HepG2 (cell line): ENCODE measurements at regions not wholly inside any gene's neighbourhood (a gene's known extent, or its start where the extent isn't known, plus 50 kb on each side); places are given as distances from the start of the nearest gene placed in this dataset.

ENCODE experiments used
- ATAC-seq: fragments of 200-7000 bp; cut with Tn5 transposase; 3 replicates; pipeline ENCODE4 v1.9.1; 2020; ENCODE audit warnings: mild to moderate bottlenecking, moderate library complexity
- BruUV-seq: library from RNA; stranded (reverse); fragments of 400-500 nt; replicated peaks from 2 replicates; lab custom pipeline; 2021; lab: Mats Ljungman, UMichigan
- CTCF ChIA-PET: fragments of 300-600 bp; formaldehyde crosslinking; extraction: SDS; loops from one replicate; lab custom pipeline; 2021; ENCODE audit warnings: low total read pairs, inconsistent platforms, low intra/inter-chr PET ratio; lab: Yijun Ruan, JAX
- POLR2A ChIA-PET: fragments of 350-600 bp; sonication (Branson Sonifier 250); formaldehyde crosslinking; loops from one replicate; lab custom pipeline; 2020; ENCODE audit warnings: antibody characterized with exemption, inconsistent platforms; lab: Yijun Ruan, JAX
- DNase-seq: peaks from one replicate; pipeline ENCODE4 v3.0.0-alpha.2; 2015; ENCODE audit warnings: low spot score
- FAIRE-seq: peaks from 3 replicates; lab custom pipeline; 2011; peaks lifted over from hg19 to GRCh38; lab: Jason Lieb, UNC
- H2AFZ ChIP-seq: one replicate; pipeline ENCODE4 v1.6.1; 2011; ENCODE audit warnings: low read length, inconsistent platforms
- H3K27ac ChIP-seq: fragments of 300-600 bp; 3 replicates; pipeline ENCODE4 v1.8.0; 2011; ENCODE audit warnings: mixed run types, mild to moderate bottlenecking, mixed read lengths, low read length, inconsistent platforms; ENCODE audit not compliant: insufficient read depth; ENCODE audit errors: extremely low read length
- H3K27me3 ChIP-seq, 2 experiments: fragments of 200-600 bp in 1 of 2; 2 replicates in 1 of 2; 3 replicates in 1 of 2; pipeline versions ENCODE4 v1.6.0 to v1.8.0; 2011; ENCODE audit warnings: low read length in 2 of 2, mild to moderate bottlenecking in 2 of 2, moderate library complexity in 2 of 2, inconsistent platforms in 1 of 2; ENCODE audit not compliant: insufficient read depth in 2 of 2, control insufficient read depth in 1 of 2
- H3K36me3 ChIP-seq, 2 experiments: fragments of 200-600 bp in 1 of 2; replicated peaks in 1 of 2; 2 replicates in 1 of 2; 3 replicates in 1 of 2; pipeline versions ENCODE4 v1.5.1 to v1.8.0; 2011; ENCODE audit warnings: low read length in 2 of 2, inconsistent platforms in 1 of 2; ENCODE audit not compliant: insufficient read depth in 2 of 2, control insufficient read depth in 1 of 2
- H3K4me1 ChIP-seq: 2 replicates; pipeline ENCODE4 v1.5.1; 2012; ENCODE audit warnings: low read length, inconsistent platforms; ENCODE audit not compliant: insufficient read depth
- H3K4me2 ChIP-seq: 2 replicates; pipeline ENCODE4 v1.6.0; 2011; ENCODE audit warnings: low read depth, low read length, inconsistent platforms
- H3K4me3 ChIP-seq, 3 experiments: fragments of 200-600 bp in 1 of 3; sonication (generic), shearing (Covaris generic) in 1 of 3; replicated peaks in 1 of 3; 2 replicates each; pipeline ENCODE4 v1.5.1; 2011 to 2016; ENCODE audit warnings: low read length in 3 of 3, inconsistent platforms in 2 of 3, low read depth in 2 of 3, mild to moderate bottlenecking in 2 of 3, control low read depth in 1 of 3, mixed read lengths in 1 of 3; ENCODE audit not compliant: insufficient read depth in 1 of 3
- H3K79me2 ChIP-seq: one replicate; pipeline ENCODE4 v1.6.1; 2011; ENCODE audit warnings: low read length, inconsistent platforms; ENCODE audit not compliant: insufficient read depth
- H3K9ac ChIP-seq: 2 replicates; pipeline ENCODE4 v1.6.0; 2011; ENCODE audit warnings: mild to moderate bottlenecking, low read depth, low read length, inconsistent platforms; ENCODE audit not compliant: insufficient read depth
- H3K9me3 ChIP-seq: 2 replicates; pipeline ENCODE4 v1.5.1; 2012; ENCODE audit warnings: mild to moderate bottlenecking, low read length
- H4K20me1 ChIP-seq: 2 replicates; pipeline ENCODE4 v1.6.0; 2011; ENCODE audit warnings: inconsistent platforms, mild to moderate bottlenecking, low read length, moderate library complexity; ENCODE audit not compliant: insufficient read depth
- ATF7-NPFF ChIP-seq: sonication (generic); formaldehyde crosslinking; IDR thresholded peaks from 2 replicates; pipeline ENCODE4 v1.8.1; 2023; ENCODE audit warnings: mild to moderate bottlenecking, low read depth, missing genetic modification reagents, moderate library complexity
- GPN1 ChIP-seq: sonication (generic); formaldehyde crosslinking; IDR thresholded peaks from 2 replicates; pipeline ENCODE4 v1.5.1; 2020; ENCODE audit warnings: missing genetic modification reagents, borderline replicate concordance
- IKZF4 ChIP-seq: sonication (generic); formaldehyde crosslinking; IDR thresholded peaks from 2 replicates; pipeline ENCODE4 v1.5.1; 2020; ENCODE audit warnings: borderline replicate concordance, mild to moderate bottlenecking, low read depth, missing genetic modification reagents; ENCODE audit errors: not compliant biosample characterization
- MEIS2 ChIP-seq: sonication (generic); formaldehyde crosslinking; IDR thresholded peaks from 2 replicates; pipeline ENCODE4 v1.9.0; 2021; ENCODE audit warnings: mild to moderate bottlenecking, missing genetic modification reagents
- NFRKB ChIP-seq: fragments of 450-650 bp; IDR thresholded peaks from 2 replicates; pipeline ENCODE4 v1.6.1; 2017
- NKX3-1 ChIP-seq: sonication (generic); formaldehyde crosslinking; IDR thresholded peaks from 2 replicates; pipeline ENCODE4 v1.5.0; 2020; ENCODE audit warnings: missing genetic modification reagents
- ZNF10 ChIP-seq: sonication (generic); formaldehyde crosslinking; IDR thresholded peaks from 2 replicates; pipeline ENCODE4 v1.4.0; 2020; ENCODE audit warnings: mild to moderate bottlenecking, low read depth, missing genetic modification reagents, borderline replicate concordance
- ZNF251 ChIP-seq: sonication (generic); formaldehyde crosslinking; IDR thresholded peaks from 2 replicates; pipeline ENCODE4 v1.9.0; 2021; ENCODE audit warnings: mild to moderate bottlenecking, missing genetic modification reagents
- ZNF337 ChIP-seq: sonication (generic); formaldehyde crosslinking; IDR thresholded peaks from 2 replicates; pipeline ENCODE4 v1.5.1; 2020; ENCODE audit warnings: missing genetic modification reagents, low read depth, mild to moderate bottlenecking, borderline replicate concordance
- ZNF446 ChIP-seq: sonication (generic); formaldehyde crosslinking; IDR thresholded peaks from 2 replicates; pipeline ENCODE4 v1.5.0; 2020; ENCODE audit warnings: mild to moderate bottlenecking, missing genetic modification reagents
- ZNF644 ChIP-seq: IDR thresholded peaks from 2 replicates; pipeline ENCODE4 v1.6.1; 2016; ENCODE audit warnings: low read depth
- WGBS: methylation state at CpG from one replicate; pipeline ENCODE4 v1.1.6; 2017; ENCODE audit warnings: low lambda C conversion rate; 5-methylcytosine and 5-hydroxymethylcytosine counted together
- in situ Hi-C: cut with HindIII; loops from 2 replicates; pipeline ENCODE4 v1.10.0; 2017; ENCODE audit warnings: low pct_unique_long_range_greater_than_20kb; ENCODE audit not compliant: extremely low pct_ligation_motif_present
- intact Hi-C: fragments of 100-400 bp; cut with micrococcal nuclease; formaldehyde crosslinking; loops from one replicate; pipeline ENCODE4 v1.10.0; 2022; ENCODE audit not compliant: unreplicated experiment
- TF ChIP-seq, protein P1 (sequence below): sonication (generic); formaldehyde crosslinking; IDR thresholded peaks from 2 replicates; pipeline ENCODE4 v1.4.0; 2020; ENCODE audit warnings: missing genetic modification reagents
- TF ChIP-seq, protein P2 (sequence below): IDR thresholded peaks from 2 replicates; pipeline ENCODE4 v1.6.1; 2012; ENCODE audit warnings: low read length, improper control_type of control experiment
- TF ChIP-seq, protein P3 (sequence below): sonication (generic); formaldehyde crosslinking; IDR thresholded peaks from 2 replicates; pipeline ENCODE4 v1.4.0; 2020; ENCODE audit warnings: missing genetic modification reagents
- TF ChIP-seq, protein P4 (sequence below): IDR thresholded peaks from 2 replicates; pipeline ENCODE4 v1.6.1; 2012; ENCODE audit warnings: low read depth, low read length, improper control_type of control experiment

DNA sequence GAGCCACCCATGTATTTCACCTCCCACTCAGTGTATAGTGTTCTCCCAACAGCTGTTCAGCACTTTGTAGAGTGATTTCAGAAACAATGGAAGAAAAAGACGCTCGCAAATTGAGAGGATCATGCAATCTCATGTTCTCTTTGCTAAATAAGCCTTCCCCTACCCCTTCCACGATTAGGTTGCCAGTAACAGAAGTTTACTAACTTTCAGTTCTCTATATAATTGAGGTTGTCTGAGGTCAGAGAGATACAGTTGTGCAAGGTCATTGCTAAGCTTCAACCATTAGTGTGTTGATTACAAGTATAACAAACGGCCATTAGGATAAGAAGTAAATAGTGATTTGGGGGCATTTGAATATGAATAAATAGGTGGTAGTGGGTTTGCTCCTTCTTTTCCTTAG is 99.6 kb downstream of the TUSC7 start (continued):
- no peak for TF ChIP-seq ZNF337

DNA sequence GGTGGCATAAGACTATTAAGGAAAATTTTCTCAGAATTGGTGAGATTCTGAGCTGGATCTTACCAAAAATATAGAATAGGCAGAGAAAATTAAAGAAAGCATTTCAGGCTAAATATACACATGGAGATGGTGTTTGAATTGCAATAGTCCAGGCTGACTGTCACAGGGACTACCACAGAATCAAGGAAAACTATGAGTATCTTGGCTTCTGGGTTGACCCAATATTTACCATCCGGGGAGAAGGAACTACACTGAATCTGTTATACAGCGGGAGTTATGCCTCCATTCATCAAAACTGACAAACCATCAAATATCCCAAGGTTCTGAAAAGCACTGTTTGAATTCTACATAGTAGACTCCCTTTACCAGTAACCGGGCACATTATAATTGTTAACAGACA is 102.2 kb downstream of the TUSC7 start:
- BruUV-seq = no TSS peak
- H3K4me2 ChIP-seq = no peak overlapping the region
- no peak overlapping the region for H3K27ac ChIP-seq
- intact Hi-C loops (no loop called here), in situ Hi-C loops (no loop called here)
- no peaks in the 10 kb centered on the region for H3K79me2 ChIP-seq
- POLR2A ChIA-PET = no interaction called here
- no peak for DNase-seq
- H4K20me1 ChIP-seq = no peaks in the 10 kb centered on the region
- no peak overlapping the region for H3K4me3 ChIP-seq
- H3K36me3 ChIP-seq = no peaks in the 10 kb centered on the region
- FAIRE-seq = no peak
- no peak for ATAC-seq
- no peaks in the 10 kb centered on the region for H3K27me3 ChIP-seq
- CTCF ChIA-PET = no interaction called here
- H3K9me3 ChIP-seq = no peaks in the 10 kb centered on the region; the same call in 1 of the 2 replicates
- no peak overlapping the region for H3K9ac ChIP-seq
- no peak overlapping the region for H2AFZ ChIP-seq
- no peaks in the 10 kb centered on the region for H3K4me1 ChIP-seq
- WGBS = 2% methylated on average over 3 of the region's 3 CpGs
- no peak for TF ChIP-seq ATF7-NPFF
- TF ChIP-seq ZNF10 = no peak
- TF ChIP-seq, protein P1, sequence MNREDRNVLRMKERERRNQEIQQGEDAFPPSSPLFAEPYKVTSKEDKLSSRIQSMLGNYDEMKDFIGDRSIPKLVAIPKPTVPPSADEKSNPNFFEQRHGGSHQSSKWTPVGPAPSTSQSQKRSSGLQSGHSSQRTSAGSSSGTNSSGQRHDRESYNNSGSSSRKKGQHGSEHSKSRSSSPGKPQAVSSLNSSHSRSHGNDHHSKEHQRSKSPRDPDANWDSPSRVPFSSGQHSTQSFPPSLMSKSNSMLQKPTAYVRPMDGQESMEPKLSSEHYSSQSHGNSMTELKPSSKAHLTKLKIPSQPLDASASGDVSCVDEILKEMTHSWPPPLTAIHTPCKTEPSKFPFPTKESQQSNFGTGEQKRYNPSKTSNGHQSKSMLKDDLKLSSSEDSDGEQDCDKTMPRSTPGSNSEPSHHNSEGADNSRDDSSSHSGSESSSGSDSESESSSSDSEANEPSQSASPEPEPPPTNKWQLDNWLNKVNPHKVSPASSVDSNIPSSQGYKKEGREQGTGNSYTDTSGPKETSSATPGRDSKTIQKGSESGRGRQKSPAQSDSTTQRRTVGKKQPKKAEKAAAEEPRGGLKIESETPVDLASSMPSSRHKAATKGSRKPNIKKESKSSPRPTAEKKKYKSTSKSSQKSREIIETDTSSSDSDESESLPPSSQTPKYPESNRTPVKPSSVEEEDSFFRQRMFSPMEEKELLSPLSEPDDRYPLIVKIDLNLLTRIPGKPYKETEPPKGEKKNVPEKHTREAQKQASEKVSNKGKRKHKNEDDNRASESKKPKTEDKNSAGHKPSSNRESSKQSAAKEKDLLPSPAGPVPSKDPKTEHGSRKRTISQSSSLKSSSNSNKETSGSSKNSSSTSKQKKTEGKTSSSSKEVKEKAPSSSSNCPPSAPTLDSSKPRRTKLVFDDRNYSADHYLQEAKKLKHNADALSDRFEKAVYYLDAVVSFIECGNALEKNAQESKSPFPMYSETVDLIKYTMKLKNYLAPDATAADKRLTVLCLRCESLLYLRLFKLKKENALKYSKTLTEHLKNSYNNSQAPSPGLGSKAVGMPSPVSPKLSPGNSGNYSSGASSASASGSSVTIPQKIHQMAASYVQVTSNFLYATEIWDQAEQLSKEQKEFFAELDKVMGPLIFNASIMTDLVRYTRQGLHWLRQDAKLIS (CRISPR knock-in tag) = no peak
- no peak for TF ChIP-seq ZNF644 (CRISPR knock-in tag)
- TF ChIP-seq IKZF4 (CRISPR knock-in tag) = no peak
- no peak for TF ChIP-seq NFRKB
- TF ChIP-seq, protein P2, sequence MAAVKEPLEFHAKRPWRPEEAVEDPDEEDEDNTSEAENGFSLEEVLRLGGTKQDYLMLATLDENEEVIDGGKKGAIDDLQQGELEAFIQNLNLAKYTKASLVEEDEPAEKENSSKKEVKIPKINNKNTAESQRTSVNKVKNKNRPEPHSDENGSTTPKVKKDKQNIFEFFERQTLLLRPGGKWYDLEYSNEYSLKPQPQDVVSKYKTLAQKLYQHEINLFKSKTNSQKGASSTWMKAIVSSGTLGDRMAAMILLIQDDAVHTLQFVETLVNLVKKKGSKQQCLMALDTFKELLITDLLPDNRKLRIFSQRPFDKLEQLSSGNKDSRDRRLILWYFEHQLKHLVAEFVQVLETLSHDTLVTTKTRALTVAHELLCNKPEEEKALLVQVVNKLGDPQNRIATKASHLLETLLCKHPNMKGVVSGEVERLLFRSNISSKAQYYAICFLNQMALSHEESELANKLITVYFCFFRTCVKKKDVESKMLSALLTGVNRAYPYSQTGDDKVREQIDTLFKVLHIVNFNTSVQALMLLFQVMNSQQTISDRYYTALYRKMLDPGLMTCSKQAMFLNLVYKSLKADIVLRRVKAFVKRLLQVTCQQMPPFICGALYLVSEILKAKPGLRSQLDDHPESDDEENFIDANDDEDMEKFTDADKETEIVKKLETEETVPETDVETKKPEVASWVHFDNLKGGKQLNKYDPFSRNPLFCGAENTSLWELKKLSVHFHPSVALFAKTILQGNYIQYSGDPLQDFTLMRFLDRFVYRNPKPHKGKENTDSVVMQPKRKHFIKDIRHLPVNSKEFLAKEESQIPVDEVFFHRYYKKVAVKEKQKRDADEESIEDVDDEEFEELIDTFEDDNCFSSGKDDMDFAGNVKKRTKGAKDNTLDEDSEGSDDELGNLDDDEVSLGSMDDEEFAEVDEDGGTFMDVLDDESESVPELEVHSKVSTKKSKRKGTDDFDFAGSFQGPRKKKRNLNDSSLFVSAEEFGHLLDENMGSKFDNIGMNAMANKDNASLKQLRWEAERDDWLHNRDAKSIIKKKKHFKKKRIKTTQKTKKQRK = no peak
- no peak for TF ChIP-seq ZNF446 (CRISPR knock-in tag)
- no peak for TF ChIP-seq MEIS2
- TF ChIP-seq GPN1 = no peak
- no peak for TF ChIP-seq NKX3-1 (CRISPR knock-in tag)
- TF ChIP-seq, protein P3, sequence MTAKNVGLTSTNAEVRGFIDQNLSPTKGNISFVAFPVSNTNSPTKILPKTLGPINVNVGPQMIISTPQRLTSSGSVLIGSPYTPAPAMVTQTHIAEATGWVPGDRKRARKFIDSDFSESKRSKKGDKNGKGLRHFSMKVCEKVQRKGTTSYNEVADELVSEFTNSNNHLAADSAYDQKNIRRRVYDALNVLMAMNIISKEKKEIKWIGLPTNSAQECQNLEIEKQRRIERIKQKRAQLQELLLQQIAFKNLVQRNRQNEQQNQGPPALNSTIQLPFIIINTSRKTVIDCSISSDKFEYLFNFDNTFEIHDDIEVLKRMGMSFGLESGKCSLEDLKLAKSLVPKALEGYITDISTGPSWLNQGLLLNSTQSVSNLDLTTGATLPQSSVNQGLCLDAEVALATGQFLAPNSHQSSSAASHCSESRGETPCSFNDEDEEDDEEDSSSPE (CRISPR knock-in tag) = no peak
- TF ChIP-seq, protein P4, sequence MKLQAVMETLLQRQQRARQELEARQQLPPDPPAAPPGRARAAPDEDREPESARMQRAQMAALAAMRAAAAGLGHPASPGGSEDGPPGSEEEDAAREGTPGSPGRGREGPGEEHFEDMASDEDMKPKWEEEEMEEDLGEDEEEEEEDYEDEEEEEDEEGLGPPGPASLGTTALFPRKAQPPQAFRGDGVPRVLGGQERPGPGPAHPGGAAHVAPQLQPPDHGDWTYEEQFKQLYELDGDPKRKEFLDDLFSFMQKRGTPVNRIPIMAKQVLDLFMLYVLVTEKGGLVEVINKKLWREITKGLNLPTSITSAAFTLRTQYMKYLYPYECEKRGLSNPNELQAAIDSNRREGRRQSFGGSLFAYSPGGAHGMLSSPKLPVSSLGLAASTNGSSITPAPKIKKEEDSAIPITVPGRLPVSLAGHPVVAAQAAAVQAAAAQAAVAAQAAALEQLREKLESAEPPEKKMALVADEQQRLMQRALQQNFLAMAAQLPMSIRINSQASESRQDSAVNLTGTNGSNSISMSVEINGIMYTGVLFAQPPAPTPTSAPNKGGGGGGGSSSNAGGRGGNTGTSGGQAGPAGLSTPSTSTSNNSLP = no peak
- TF ChIP-seq ZNF251 (CRISPR knock-in tag) = no peak
